ENCODE measurements at regions not wholly inside any gene's neighbourhood (a gene's known extent, or its start where the extent isn't known, plus 50 kb on each side); places are given as distances from the start of the nearest gene placed in this dataset.

- H3K79me2 ChIP-seq (ENCODE audit: insufficient read depth, low read length): no peaks in the 10 kb centered on the region
- intact Hi-C loops (cut with micrococcal nuclease; ENCODE audit: unreplicated experiment) (no loop called here), in situ Hi-C loops (cut with HindIII; ENCODE audit: extremely low pct_ligation_motif_present, low pct_unique_long_range_greater_than_20kb) (no loop called here)
- DNase-seq (ENCODE audit: low spot score) (no peak), ATAC-seq (no peak), FAIRE-seq (no peak)
- no peak overlapping the region for H3K4me2 ChIP-seq (ENCODE audit: low read depth, low read length)
- CTCF ChIA-PET (ENCODE audit: low intra/inter-chr PET ratio, low total read pairs): no interaction called here
- no peak overlapping the region for H2AFZ ChIP-seq (ENCODE audit: low read length)
- H3K36me3 ChIP-seq (replicated peaks in 1 of 2; ENCODE audit: control insufficient read depth in 1 of 2, insufficient read depth in 2 of 2, low read length in 2 of 2): no peaks in the 10 kb centered on the region
- H3K9me3 ChIP-seq (ENCODE audit: low read length): no peaks in the 10 kb centered on the region
- no peak for TF ChIP-seq MYC (CRISPR knock-in tag; IDR thresholded peaks at IDR 0.05; ENCODE audit: borderline replicate concordance)
- TF ChIP-seq, protein P1, sequence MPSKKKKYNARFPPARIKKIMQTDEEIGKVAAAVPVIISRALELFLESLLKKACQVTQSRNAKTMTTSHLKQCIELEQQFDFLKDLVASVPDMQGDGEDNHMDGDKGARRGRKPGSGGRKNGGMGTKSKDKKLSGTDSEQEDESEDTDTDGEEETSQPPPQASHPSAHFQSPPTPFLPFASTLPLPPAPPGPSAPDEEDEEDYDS (CRISPR knock-in tag; IDR thresholded peaks at IDR 0.05): no peak
- TF ChIP-seq SNAPC5 (CRISPR knock-in tag; IDR thresholded peaks at IDR 0.05; ENCODE audit: borderline replicate concordance): no peak
- no peak for TF ChIP-seq ZNF567 (CRISPR knock-in tag; IDR thresholded peaks at IDR 0.05; ENCODE audit: borderline replicate concordance)
- no peak for TF ChIP-seq ZNF800 (CRISPR knock-in tag; IDR thresholded peaks at IDR 0.05)
- TF ChIP-seq PHF8 (CRISPR knock-in tag; IDR thresholded peaks at IDR 0.05): no peak
- no peak for TF ChIP-seq ZNF616 (CRISPR knock-in tag; IDR thresholded peaks at IDR 0.05; ENCODE audit: low read depth)
- no peak for TF ChIP-seq ZNF496 (CRISPR knock-in tag; IDR thresholded peaks at IDR 0.05; ENCODE audit: insufficient replicate concordance)
- no peak for TF ChIP-seq NR2F6 (IDR thresholded peaks at IDR 0.05)
- TF ChIP-seq NR2F6 (CRISPR knock-in tag; IDR thresholded peaks at IDR 0.05): no peak
- TF ChIP-seq STAT5B (CRISPR knock-in tag; IDR thresholded peaks at IDR 0.05): no peak
- TF ChIP-seq TP53 (CRISPR knock-in tag; conservative IDR thresholded peaks at IDR 0.05): no peak
- no peak for TF ChIP-seq ZNF333 (CRISPR knock-in tag; IDR thresholded peaks at IDR 0.05; ENCODE audit: borderline replicate concordance)
- no TSS peak for BruUV-seq (replicated peaks)
- no peaks in the 10 kb centered on the region for H3K27me3 ChIP-seq (ENCODE audit: control insufficient read depth in 1 of 2, insufficient read depth in 2 of 2, low read length in 2 of 2)
- H3K4me1 ChIP-seq (ENCODE audit: insufficient read depth, low read length): no peaks in the 10 kb centered on the region
- H3K4me3 ChIP-seq (replicated peaks in 1 of 3; ENCODE audit: insufficient read depth in 1 of 3, low read depth in 2 of 3, low read length in 3 of 3): no peak overlapping the region
- WGBS (ENCODE audit: low lambda C conversion rate): 0% methylated on average over 1 of the region's 1 CpG
- POLR2A ChIA-PET: no interaction called here
- no peak overlapping the region for H3K27ac ChIP-seq (ENCODE audit: extremely low read length, insufficient read depth, low read length)
- H4K20me1 ChIP-seq (ENCODE audit: insufficient read depth, low read length): no peaks in the 10 kb centered on the region
- no peak overlapping the region for H3K9ac ChIP-seq (ENCODE audit: insufficient read depth, low read depth, low read length)
Measured at GRCh38 chr10:6716516-6716915, 136.4 kb upstream of the PRKCQ start.
